Activated T-helper 1 cell treated with anti-CD3 and anti-CD28 coated beads, Interleukin-2, amount 50 U/mL, for 16 hours (primary cell): ENCODE measurements at regions not wholly inside any gene's neighbourhood (a gene's known extent, or its start where the extent isn't known, plus 50 kb on each side); places are given as distances from the start of the nearest gene placed in this dataset.
"Not testable (repeated sequence)": the region's sequence is repeated elsewhere in the genome, so short reads cannot be mapped to it uniquely, and the experiment has no call there.

ENCODE experiments used
- DNase-seq, 2 donors: peaks; one replicate each; pipeline ENCODE4 v3.0.0-alpha.2; 2020; ENCODE audit warnings: low read depth in 1 of 2, low spot score in 1 of 2

GRCh38 chr13:22776394-22777186 lies 404.2 kb upstream of the SGCG start:
- DNase-seq: no peak

DNA sequence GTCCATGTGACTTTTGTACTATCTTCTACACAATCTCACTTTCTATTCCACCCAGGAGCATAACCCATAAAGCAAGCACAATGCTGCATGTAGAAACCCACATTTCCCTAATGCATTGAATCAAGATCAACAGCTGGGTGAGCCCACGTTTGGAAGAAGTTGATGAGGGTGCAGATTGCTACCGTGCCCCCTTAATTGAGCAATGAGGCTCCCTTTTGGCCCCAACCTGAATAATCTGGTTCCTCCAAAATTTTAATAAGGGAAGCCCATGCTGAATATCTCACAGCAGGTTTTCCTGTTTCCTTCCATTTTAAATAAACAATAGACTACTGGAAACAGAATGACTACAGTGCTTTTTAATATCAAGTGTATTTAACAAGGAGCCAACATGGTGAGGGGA lies 403.6 kb upstream of the SGCG start:
- DNase-seq: no peak

DNA sequence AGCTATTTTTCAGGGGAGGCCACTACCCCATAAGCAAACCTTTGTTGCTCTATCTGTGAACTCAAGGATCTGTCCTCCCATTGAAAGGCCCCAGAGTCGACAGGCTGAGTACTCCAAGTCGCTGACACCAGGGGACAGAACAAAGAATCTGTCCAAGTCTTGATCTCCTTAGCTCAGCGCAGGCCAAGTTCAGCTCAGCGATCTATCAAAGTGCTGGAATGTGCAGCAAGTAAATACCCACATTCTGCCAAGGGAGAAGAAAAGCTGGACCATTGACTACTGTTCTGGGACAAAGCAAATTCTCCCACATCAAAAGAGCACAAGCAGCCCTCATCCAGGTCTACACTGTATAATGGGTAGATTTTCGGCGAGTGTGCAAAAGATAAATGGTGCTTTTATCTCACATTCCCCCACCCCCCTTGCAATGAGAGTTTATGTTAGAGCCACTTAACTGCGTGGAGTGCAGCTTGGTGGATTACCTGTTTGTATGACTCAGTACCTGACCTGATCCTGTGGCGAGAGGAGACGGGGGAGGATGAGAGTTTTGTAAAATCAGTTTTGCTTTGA lies 391.7 kb upstream of the SGCG start:
- no peak for DNase-seq

DNA sequence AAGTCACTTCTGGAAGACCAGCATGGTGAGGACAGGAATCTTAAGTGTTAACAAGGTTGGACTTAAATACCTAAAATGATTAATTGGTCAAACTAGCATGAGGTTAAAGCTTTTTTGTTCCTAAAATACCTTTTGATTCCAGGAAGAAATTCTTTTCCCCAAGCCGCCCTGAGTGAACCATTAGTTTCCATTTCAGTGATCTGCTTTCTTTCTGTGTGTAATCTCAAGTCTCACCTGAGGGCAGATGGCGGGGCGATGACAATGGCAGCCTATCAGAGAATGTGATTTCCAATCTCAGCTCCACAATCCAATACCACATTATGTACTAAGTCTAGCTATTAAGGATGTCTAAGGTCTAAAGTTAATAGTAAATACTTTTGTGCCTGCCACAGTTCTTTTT lies 390.9 kb upstream of the SGCG start:
- DNase-seq: no peak

DNA sequence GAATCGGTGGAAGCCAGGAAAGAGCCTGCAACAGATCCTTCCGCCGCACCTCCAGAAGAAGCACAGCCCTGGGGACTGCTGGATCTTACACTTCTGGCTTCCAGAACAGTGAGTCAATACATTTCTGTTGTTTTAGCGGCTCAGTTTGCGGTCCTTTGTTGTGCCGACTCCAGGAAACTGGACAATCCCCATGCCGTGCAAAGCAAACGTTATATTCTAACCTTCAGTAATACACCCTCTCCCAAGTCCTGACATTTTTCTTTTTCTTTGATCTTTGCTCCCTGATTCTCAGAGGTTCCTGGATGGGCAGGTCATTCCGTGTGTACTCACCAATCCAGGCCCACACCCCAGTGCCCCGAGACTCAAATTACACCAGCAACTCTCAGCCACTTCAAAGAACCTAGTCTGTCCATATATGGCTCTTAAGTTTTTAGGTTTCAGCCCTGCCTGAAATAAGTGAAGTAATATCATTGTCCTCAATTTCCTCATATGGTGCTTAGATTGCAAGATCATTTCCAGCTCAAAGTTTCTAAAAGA lies 387.1 kb upstream of the SGCG start:
- no peak for DNase-seq

DNA sequence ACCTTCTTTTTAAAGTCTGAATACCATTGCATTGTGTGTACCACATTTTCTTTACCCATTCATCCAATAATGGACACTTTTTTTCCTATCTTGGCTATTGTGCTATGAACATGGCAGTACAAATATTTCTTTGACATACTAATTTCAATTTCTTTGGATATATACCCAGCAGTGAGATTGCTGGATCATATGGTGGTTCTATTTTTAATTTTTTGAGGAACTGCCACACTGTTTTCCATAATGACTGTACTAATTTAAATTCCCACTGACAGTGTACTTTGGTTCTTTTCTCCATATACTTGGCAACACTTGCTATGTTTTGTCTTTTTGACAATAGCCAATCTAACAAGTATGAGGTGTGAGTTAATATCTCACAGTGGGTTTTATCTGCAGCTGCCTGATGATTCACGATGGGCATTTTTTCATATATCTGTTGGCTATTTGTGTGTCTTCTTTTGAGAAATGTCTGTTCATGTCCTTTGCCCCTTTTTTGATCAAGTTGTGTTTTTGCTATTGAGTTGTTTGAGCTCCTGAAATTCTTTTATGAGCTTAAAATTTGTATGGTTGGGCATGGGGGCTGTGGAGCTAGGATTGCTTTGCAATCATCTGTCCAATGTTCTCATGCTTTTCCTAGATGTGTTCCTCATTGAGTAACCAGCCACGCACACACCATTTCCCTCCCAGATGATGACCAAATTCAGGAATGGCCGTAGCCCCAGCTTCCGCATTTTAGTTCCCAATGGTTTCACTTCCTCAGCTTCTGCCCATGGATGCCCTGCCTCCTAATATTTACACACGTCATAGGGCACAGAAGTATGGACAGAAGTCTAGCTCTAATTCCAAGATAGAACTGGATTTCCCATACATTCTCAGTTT lies 380.0 kb upstream of the SGCG start:
- DNase-seq: no peak

DNA sequence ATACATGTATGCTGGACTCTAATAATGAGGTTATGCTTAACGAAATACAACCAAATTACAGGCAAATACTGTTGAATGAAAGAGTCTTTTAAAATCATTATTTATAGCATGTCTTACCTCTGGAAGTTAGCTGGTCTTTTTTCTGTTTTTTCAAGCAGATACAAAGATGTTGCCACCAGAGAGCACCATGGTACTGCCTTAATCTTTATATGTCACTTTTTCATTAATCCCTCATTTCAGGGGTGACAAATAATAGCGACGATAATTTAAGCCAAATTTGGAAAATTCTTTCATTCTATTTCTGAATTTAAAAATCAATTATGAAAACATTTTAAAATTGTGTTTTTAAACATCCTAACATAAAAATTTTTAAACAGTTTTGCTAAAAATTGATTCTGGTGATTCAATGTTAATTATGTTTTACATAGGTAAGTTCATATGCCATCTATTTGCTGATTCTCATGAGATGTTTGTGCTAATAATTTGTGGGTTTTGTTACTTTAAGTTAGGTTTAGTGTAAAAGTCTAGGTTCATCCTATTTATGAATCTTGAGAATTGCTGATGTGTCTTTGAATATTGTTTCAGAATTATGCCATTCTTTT lies 379.3 kb upstream of the SGCG start:
- DNase-seq: no peak

- DNase-seq: no peak
These were observed 368.0 kb upstream of the SGCG start for GRCh38 chr13:22812793-22813192.

DNA sequence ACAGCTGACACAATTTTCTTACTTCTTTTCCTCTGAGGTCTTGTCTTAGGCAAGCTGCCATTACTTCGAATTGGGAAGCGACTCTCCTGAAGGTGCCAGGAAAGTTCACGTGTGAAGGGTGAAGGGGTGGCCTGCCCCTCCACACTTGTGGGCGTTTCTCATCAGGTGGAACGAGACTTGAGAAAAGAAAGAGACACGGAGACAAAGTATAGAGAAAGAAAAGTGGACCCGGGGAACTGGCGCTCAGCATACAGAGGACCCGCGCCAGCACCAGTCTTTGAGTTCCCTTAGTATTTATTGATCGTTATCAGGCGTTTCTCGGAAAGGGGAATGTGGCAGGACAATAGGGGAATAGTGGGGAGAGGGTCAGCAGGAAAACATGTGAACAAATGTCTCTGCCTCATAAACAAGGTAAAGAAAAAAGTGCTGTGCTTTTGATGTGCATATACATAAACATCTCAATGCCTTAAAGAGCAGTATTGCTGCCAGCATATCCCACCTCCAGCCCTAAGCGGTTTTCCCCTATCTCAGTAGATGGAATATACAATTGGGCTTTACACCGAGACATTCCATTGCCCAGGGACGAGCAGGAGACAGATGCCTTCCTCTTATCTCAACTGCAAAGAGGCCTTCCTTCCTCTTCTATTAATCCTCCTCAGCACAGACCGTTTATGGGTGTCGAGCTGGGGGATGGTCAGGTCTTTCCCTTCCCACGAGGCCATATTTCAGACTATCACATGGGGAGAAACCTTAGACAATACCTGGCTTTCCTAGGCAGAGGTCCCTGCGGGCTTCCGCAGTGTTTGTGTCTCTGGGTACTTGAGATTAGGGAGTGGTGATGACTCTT lies 367.0 kb upstream of the SGCG start:
- not testable (repeated sequence) for DNase-seq

DNA sequence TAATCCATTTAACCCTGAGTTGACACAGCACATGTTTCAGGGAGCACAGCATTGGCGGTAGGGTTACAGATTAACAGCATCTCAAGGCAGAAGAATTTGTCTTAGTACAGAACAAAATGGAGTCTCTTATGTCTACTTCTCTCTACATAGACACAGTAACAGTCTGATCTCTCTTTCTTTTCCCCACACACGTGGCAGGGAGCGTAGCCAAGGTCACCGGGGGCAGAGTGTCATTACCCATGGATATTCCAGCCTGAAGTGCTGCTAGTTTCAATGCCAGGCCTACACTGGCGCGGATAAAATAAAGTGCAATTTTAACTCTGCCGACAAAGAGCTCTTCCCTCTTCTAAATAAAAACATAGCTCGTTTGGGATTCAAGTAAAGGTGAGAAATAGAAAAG lies 366.3 kb upstream of the SGCG start:
- DNase-seq: not testable (repeated sequence)

DNA sequence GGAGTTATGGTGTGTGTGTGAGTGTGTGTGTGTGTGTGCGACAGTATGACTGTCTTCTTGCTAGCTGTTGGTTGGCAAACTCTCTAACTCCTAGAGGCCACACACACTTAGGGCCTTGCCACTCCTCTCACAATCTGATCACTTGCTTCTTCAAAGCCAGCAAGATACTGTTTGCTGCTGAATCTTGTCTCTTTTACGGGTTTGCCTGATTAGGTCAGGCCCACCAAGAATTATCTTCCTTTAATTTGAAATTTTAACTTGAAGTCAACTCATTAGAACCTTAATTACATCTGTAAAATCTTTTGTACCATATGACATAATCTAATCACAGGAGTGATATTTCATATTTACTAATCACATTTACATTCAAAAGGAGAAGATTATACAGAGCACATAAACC lies 359.2 kb upstream of the SGCG start:
- DNase-seq: no peak

DNA sequence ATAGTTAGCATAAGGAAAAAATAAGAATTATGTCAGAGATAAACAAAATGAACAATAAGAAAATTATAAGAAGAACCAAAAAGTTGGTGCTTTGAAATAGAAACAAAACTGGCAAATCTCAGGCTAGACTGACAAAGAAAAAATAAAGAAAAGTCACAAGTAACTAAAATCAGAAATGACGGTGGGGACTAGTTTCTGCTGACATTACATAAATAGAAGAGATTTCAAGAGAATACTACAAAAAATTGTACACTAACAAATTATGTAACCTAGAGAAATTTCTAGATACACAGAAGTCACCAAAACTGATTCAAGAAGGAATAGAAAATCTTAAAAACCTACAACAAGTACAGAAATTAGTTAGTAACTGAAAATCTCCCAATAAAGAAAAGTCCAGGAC lies 355.6 kb upstream of the SGCG start:
- DNase-seq: no peak

- DNase-seq: no peak
These were observed 352.7 kb upstream of the SGCG start for GRCh38 chr13:22828081-22828480.

DNA sequence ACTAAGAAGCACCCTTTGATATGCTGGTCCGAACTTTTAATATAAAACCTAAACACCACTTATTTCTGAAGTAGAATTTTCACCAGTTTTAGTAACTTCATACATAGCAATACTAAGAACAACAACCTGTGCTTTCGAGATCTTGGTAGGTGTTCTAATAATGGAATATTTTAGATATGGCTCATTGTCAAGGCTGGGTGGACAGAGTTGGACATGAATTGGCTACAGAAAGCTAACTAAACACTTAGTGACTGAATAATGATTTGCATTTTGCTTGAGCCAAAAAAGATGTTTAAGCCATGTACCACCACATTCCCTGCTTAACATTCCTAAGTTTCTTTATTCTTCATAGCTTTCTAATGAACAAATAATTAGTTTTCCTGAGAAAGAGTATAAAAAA lies 344.3 kb upstream of the SGCG start:
- DNase-seq: no peak

GRCh38 chr13:22837980-22838647 lies 342.7 kb upstream of the SGCG start:
- DNase-seq: no peak

- no peak for DNase-seq
These were observed 340.9 kb upstream of the SGCG start for GRCh38 chr13:22839603-22840530.

GRCh38 chr13:22846551-22846950 lies 334.2 kb upstream of the SGCG start:
- no peak for DNase-seq

GRCh38 chr13:22848539-22849052 lies 332.2 kb upstream of the SGCG start:
- DNase-seq: no peak

DNA sequence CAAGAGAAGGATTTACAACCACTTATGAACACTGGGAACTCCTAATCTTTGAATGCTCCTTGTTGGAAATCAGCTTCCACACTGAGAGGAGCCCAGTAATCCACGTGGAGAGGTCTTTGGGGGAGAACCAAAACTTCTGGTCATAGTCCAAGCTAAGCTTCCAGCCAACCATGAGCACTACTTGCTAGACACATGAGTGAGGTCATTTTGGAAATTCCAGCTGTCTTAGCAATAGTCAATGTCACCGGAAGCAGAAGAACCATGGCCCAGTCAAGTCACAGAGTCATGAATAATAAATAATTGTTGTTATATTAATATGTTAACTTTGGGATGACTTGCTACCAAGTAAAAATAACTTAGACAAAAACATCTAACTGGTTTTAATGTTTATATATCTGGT lies 324.9 kb upstream of the SGCG start:
- DNase-seq: no peak
